HG02642 (cell line): ENCODE measurements at regions not wholly inside any gene's neighbourhood (a gene's known extent, or its start where the extent isn't known, plus 50 kb on each side); places are given as distances from the start of the nearest gene placed in this dataset.

Experiments used
- ATAC-seq: cut with Tn5 transposase; IDR thresholded peaks from one replicate; pipeline ENCODE4 v1.9.1; 2021; ENCODE audit warnings: mild to moderate bottlenecking; ENCODE audit not compliant: unreplicated experiment, poor library complexity

DNA sequence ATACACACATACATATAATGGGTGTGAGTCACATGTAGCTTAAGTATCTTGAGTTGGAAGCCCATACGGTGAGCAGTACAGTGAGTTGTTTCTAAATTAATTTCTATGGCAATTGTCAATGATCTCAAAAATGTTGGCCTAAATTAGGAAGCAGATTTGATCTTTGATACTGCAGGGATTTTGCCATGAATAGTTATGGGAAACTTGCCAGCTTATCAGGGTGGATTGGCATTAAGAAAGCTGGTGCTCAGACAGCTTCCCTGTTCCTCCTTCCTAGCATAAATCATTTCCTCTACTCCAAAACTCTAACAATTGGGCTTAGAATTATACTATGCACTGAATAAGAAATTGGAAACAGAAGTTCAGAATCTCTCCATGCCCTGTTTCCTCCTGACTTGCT, 150.9 kb upstream of the FRMD6 start:
- no peak for ATAC-seq

DNA sequence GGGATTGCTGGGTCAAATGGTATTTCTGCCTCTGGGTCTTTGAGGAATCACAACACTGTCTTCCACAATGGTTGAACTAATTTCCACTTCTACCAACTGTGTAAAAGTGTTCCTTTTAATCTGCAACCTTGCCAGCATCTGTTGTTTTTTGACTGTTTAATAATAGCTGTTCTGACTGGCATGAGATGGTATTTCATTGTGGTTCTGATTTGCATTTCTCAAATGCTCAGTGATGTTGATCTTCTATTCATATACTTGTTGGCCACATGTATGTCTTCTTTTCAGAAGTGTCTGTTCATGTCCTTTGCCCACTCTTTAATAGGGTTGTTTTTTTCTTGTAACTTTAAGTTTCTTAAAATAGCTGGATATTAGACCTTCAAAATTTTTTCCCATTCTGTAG, 150.0 kb upstream of the FRMD6 start:
- ATAC-seq, result no peak

DNA sequence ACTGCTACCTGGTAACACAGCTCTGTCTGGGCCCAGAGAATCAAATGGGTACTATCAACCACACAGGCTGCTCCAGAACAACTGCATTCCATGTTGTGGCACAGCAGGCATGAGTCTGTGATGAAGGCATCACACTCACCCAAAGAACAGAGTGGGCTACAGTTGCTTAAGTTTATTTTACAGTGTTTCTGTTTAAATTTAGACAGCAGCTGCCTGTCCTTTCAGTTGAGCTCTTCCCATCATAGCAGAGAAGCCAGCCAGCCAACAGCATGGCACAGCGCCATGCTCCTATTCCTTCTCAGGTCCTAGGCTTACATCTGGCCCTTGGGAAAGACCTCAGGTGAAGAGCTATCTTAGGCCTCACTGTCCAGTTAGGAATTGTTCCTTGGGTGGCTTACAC, 147.0 kb upstream of the FRMD6 start:
- no peak for ATAC-seq

- ATAC-seq, result no peak
Measured at GRCh38 chr14:51507511-51507905, 144.2 kb upstream of the FRMD6 start.

DNA sequence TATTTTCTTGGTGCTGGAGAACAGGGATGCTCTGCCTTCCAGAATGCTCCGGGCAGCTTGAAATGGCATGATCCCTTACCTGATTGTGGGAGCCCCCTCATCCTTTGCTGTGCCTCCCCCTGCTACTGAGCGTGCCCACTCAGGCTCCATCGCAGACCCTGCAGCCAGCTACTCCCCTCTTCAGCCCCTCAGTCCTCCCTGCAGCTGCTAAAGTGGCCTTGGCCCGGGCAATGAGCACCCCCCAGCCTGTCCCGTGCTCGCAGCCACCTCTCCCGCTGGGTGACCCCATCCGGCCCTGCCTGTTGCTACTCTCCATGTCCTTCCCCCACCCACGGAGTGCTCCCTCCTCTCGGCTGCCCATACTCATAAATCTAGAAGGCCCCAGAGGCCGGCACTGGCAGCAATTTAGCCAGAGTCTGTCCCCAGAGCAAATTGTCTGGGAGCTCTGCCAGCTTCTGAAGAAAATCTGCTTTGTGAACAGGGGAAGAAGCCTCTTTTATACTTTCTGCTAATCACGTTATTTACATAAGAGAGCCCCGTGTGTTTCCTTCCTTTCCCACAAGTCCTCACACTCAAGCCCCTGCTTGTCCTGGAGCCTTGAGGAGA, 143.7 kb upstream of the FRMD6 start:
- no peak for ATAC-seq

- ATAC-seq, result no peak
Measured at GRCh38 chr14:51511265-51511664, 140.4 kb upstream of the FRMD6 start.

- ATAC-seq, result no peak
Measured at GRCh38 chr14:51512316-51512715, 139.4 kb upstream of the FRMD6 start.

- no peak for ATAC-seq
Measured at GRCh38 chr14:51513281-51513680, 138.4 kb upstream of the FRMD6 start.

GRCh38 chr14:51513933-51514332, 137.8 kb upstream of the FRMD6 start:
- ATAC-seq, result no peak

- no peak for ATAC-seq
Measured at GRCh38 chr14:51515611-51516010, 136.1 kb upstream of the FRMD6 start.

- no peak for ATAC-seq
Measured at GRCh38 chr14:51516706-51517395, 134.9 kb upstream of the FRMD6 start.

GRCh38 chr14:51518280-51518679, 133.4 kb upstream of the FRMD6 start:
- no peak for ATAC-seq

DNA sequence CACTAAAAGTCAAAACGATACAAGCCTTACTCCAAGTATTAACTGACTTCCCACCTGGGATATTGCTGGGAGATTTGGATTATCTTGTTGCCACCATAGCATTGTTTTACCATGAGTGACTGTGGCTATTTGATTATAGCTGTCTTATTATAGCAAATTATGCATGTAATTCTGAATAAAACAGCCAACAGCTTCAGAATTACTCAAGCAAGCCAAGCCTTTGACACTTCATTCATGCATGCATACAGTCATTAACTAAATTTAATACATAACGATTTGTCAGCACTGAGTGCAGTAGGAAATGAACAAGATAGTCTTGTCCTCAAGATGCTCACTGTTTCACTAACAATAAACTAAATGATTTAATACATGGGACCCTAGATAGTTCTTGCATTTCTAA, 133.0 kb upstream of the FRMD6 start:
- ATAC-seq, result no peak

GRCh38 chr14:51520087-51520486, 131.6 kb upstream of the FRMD6 start:
- ATAC-seq, result no peak

GRCh38 chr14:51521764-51522163, 129.9 kb upstream of the FRMD6 start:
- no peak for ATAC-seq

DNA sequence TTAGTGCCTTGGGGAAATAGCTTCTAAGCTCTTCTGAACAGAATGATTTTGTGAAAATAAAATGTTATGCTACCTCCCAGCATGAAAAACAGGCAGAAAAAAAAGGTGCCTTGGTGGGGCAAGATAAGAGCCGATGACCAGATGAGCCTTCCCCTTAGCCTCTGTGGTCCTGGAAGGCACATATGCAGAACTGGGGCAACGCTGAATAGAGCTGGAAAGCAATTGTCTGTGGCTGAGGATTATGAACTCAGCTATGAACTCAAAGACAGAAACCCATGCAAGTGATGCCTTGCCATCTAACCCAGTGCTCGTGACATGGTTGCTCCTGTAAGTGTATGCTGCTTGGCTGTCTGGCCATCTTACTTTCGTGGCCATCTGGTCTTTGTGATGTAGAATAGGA, 128.5 kb upstream of the FRMD6 start:
- ATAC-seq, result no peak

DNA sequence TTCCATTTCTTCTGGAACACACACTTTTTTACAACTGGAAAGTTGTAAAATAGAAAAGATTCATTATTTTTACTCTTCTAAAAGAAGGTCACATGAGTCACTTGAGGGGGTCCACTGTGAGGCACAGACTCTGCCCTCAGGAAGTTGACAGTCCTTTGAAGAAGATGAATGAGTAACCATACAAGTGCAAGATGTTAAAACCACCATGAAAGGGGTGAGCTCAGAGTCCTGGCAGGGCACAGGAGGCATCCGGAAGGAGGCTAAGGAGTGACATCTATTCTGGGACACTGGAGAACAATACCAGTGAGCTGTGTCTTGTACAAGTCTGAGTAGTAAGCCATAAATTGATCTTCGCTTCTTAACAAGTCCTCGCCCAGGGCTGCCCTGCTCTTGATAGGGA, 126.0 kb upstream of the FRMD6 start:
- no peak for ATAC-seq

- ATAC-seq, result no peak
Measured at GRCh38 chr14:51527073-51527472, 124.6 kb upstream of the FRMD6 start.

DNA sequence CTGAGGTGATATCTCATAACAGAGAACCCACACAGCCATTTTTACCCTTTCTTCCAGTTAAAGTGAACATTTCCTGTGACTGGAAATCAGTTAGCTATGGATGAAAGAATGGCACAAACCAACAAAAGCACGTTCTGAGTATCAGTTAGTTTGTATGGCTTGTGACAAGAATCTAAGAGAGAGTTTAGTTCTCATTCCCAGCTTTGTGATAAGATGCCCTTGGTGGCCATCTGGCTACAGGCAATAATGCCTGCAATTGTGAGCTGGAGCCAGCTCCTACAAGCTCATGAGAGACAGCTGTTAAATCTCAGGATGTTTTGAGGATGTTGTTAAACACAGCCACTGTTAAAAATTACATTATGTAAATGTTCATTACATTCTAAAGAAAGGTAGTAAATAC, 122.0 kb upstream of the FRMD6 start:
- no peak for ATAC-seq

- no peak for ATAC-seq
Measured at GRCh38 chr14:51533160-51533559, 118.5 kb upstream of the FRMD6 start.

DNA sequence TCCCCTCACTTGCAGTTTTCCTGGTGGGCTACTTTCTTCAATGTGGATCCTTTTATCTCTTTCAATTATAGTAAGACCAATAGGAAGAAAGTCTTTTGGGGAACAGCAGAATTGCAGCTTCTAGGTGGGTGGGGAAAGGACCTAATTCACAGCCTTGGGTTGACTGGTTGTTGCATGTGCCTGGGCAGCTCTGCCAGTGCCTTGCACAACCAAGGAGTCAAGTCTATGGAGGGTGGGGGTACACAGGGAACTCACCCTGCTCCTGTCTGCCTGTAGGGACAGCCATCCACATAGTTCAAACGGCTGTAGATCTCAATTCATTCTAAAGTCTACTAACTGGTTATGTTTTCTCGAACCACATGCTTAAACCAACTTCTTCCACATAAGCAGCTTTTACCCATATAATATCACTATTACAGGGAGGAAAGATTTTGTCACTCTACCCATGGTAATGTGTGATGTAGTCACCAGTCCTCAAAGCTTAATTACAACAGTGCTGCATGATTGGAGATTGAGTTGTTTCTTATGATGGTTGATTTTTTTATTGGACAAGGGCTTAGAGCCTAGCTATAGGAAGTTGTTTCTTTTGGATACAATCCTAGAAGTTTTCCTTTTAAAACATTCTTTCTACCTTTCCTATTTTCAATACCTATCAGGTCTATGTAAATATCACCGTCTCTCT, 117.7 kb upstream of the FRMD6 start:
- ATAC-seq, result no peak

DNA sequence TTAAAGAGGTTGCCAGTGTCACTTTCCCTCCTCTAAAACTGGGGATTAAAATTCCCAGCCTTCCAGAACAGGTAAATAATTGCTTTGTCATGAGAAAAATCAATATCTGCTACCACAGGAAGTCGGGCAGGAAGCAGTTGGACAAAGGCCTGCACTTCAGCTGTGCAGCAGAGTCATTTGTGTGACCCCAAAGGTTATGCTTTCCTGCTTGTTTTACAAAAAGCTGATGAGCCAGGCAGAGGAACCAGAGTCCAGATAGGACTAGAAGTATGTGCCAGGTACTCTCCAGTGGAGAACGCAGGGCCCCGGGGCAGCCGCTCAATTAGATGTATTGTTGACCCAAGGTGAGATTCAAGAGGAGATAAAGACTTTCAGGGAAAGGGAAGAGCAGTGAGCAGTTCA, 117.1 kb upstream of the FRMD6 start:
- ATAC-seq, result no peak
